ENCODE measurements at regions not wholly inside any gene's neighbourhood (a gene's known extent, or its start where the extent isn't known, plus 50 kb on each side); places are given as distances from the start of the nearest gene placed in this dataset.

- TF ChIP-seq ZNF274 (IDR thresholded peaks at IDR 0.05; ENCODE audit: low read depth, low read length) = no peak
- TF ChIP-seq YY1 (IDR thresholded peaks at IDR 0.05; ENCODE audit: insufficient read depth, insufficient read length) = no peak
These were observed 297.5 kb downstream of the AGTPBP1 start for GRCh38 chr9:85444243-85444642.

All from NT2/D1 (cell line).